Astrocyte (in vitro differentiated cells and primary cell): ENCODE measurements at regions not wholly inside any gene's neighbourhood (a gene's known extent, or its start where the extent isn't known, plus 50 kb on each side); places are given as distances from the start of the nearest gene placed in this dataset.

Experiments
- DNase-seq: peaks from one replicate; pipeline ENCODE4 v3.0.0-alpha.2; 2010; ENCODE audit warnings: low read depth
- FAIRE-seq: peaks from 2 replicates; lab custom pipeline; 2011; peaks lifted over from hg19 to GRCh38; lab: Jason Lieb, UNC
- H2AFZ ChIP-seq: 2 replicates; pipeline ENCODE4 v1.6.0; 2012; ENCODE audit warnings: low read depth, low read length, inconsistent platforms
- H3K27ac ChIP-seq: 2 replicates; pipeline ENCODE4 v1.5.1; 2011; ENCODE audit warnings: low read depth, low read length, inconsistent platforms
- H3K27me3 ChIP-seq: 2 replicates; pipeline ENCODE4 v1.6.0; 2011; ENCODE audit warnings: low read length, inconsistent platforms; ENCODE audit not compliant: insufficient read depth
- H3K36me3 ChIP-seq: 2 replicates; pipeline ENCODE4 v1.5.1; 2011; ENCODE audit warnings: low read length, inconsistent platforms; ENCODE audit not compliant: insufficient read depth
- H3K4me1 ChIP-seq: 2 replicates; pipeline ENCODE4 v1.5.1; 2011; ENCODE audit warnings: low read length, inconsistent platforms; ENCODE audit not compliant: insufficient read depth
- H3K4me2 ChIP-seq: 2 replicates; pipeline ENCODE4 v1.6.0; 2012; ENCODE audit warnings: low read length, inconsistent platforms
- H3K4me3 ChIP-seq: 2 replicates; pipeline ENCODE4 v1.5.1; 2011; ENCODE audit warnings: low read depth, mild to moderate bottlenecking, low read length, inconsistent platforms; ENCODE audit not compliant: insufficient read depth
- H3K79me2 ChIP-seq: 2 replicates; pipeline ENCODE4 v1.6.0; 2012; ENCODE audit warnings: mild to moderate bottlenecking, low read length, inconsistent platforms; ENCODE audit not compliant: insufficient read depth
- H3K9ac ChIP-seq: 2 replicates; pipeline ENCODE4 v1.6.0; 2012; ENCODE audit warnings: mild to moderate bottlenecking, low read length, inconsistent platforms
- H3K9me3 ChIP-seq: 2 replicates; pipeline ENCODE4 v1.5.1; 2012; ENCODE audit warnings: low read depth, mild to moderate bottlenecking, low read length, inconsistent platforms; ENCODE audit not compliant: insufficient read depth
- H4K20me1 ChIP-seq: 2 replicates; pipeline ENCODE4 v1.6.0; 2012; ENCODE audit warnings: low read length, inconsistent platforms; ENCODE audit not compliant: insufficient read depth
- H3K27ac Mint-ChIP-seq: one replicate; pipeline ENCODE4 v1.8.0; 2021; ENCODE audit warnings: mild to moderate bottlenecking, mixed read lengths; ENCODE audit not compliant: unreplicated experiment
- H3K27me3 Mint-ChIP-seq: one replicate; pipeline ENCODE4 v1.8.0; 2021; ENCODE audit warnings: low read depth, mixed read lengths; ENCODE audit not compliant: unreplicated experiment
- H3K36me3 Mint-ChIP-seq: one replicate; pipeline ENCODE4 v1.8.0; 2021; ENCODE audit warnings: low read depth, mixed read lengths; ENCODE audit not compliant: unreplicated experiment
- H3K4me1 Mint-ChIP-seq: one replicate; pipeline ENCODE4 v1.8.0; 2021; ENCODE audit warnings: low read depth, mixed read lengths; ENCODE audit not compliant: unreplicated experiment
- H3K4me3 Mint-ChIP-seq: one replicate; pipeline ENCODE4 v1.8.0; 2021; ENCODE audit warnings: mild to moderate bottlenecking, moderate library complexity, mixed read lengths; ENCODE audit not compliant: unreplicated experiment
- H3K9me3 Mint-ChIP-seq: one replicate; pipeline ENCODE4 v1.8.0; 2021; ENCODE audit warnings: mild to moderate bottlenecking, mixed read lengths; ENCODE audit not compliant: unreplicated experiment
- CTCF ChIP-seq: IDR thresholded peaks from 2 replicates; pipeline ENCODE4 v1.5.1; 2011; ENCODE audit warnings: low read depth, mild to moderate bottlenecking, inconsistent platforms, low read length, moderate library complexity; ENCODE audit not compliant: insufficient read depth
- EZH2 ChIP-seq: IDR thresholded peaks from 2 replicates; pipeline ENCODE4 v1.6.1; 2012; ENCODE audit warnings: mild to moderate bottlenecking, low read length, inconsistent platforms; ENCODE audit not compliant: insufficient read depth

- Histone ChIP-seq H3K4me2 (no peak overlapping the region), H3K9ac (no peak overlapping the region), H2AFZ (no peak overlapping the region), H3K9me3 (no peaks in the 10 kb centered on the region), H3K79me2 (no peaks in the 10 kb centered on the region), H3K4me3 (no peak overlapping the region), H3K36me3 (no peaks in the 10 kb centered on the region), H3K27me3 (no peaks in the 10 kb centered on the region), H3K4me1 (peaks cover 25% of the 10 kb centered on the region), H4K20me1 (no peaks in the 10 kb centered on the region), H3K27ac (no peak overlapping the region)
- FAIRE-seq: no peak
- Mint-ChIP-seq H3K27ac (no peak overlapping the region), H3K27me3 (no peaks in the 10 kb centered on the region), H3K9me3 (no peaks in the 10 kb centered on the region), H3K4me3 (no peak overlapping the region), H3K36me3 (no peaks in the 10 kb centered on the region), H3K4me1 (peaks cover 12% of the 10 kb centered on the region)
- TF ChIP-seq EZH2 (no peak), CTCF (no peak)
- no peak for DNase-seq
Observed at GRCh38 chr1:8171751-8172464, 145.8 kb upstream of the ERRFI1 start.

GRCh38 chr1:8170059-8170835 is 144.1 kb upstream of the ERRFI1 start:
- H4K20me1 ChIP-seq: no peaks in the 10 kb centered on the region
- Mint-ChIP-seq H3K27ac (no peak overlapping the region), H3K4me1 (peaks cover 16% of the 10 kb centered on the region), H3K4me3 (no peak overlapping the region), H3K9me3 (no peaks in the 10 kb centered on the region), H3K27me3 (peaks cover 2% of the 10 kb centered on the region), H3K36me3 (no peaks in the 10 kb centered on the region)
- no peaks in the 10 kb centered on the region for H3K9me3 ChIP-seq
- no peaks in the 10 kb centered on the region for H3K79me2 ChIP-seq
- DNase-seq: no peak
- no peak overlapping the region for H3K27ac ChIP-seq
- no peak overlapping the region for H3K4me2 ChIP-seq
- no peaks in the 10 kb centered on the region for H3K36me3 ChIP-seq
- H3K4me1 ChIP-seq: peaks cover 25% of the 10 kb centered on the region
- no peak overlapping the region for H2AFZ ChIP-seq
- no peak overlapping the region for H3K4me3 ChIP-seq
- no peak overlapping the region for H3K9ac ChIP-seq
- TF ChIP-seq EZH2 (no peak), CTCF (no peak)
- H3K27me3 ChIP-seq: no peaks in the 10 kb centered on the region
- no peak for FAIRE-seq
